ENCODE measurements at regions not wholly inside any gene's neighbourhood (a gene's known extent, or its start where the extent isn't known, plus 50 kb on each side); places are given as distances from the start of the nearest gene placed in this dataset.
"Not testable (repeated sequence)": the region's sequence is repeated elsewhere in the genome, so short reads cannot be mapped to it uniquely, and the experiment has no call there.

GRCh38 chr1:55519276-55519675 is 304.1 kb upstream of the USP24 start:
- Mint-ChIP-seq H3K27ac (ENCODE audit: unreplicated experiment) (no peak overlapping the region), H3K4me3 (ENCODE audit: unreplicated experiment) (no peak overlapping the region)
- DNase-seq (ENCODE audit: low spot score), result no peak

GRCh38 chr1:55517036-55517435 is 301.9 kb upstream of the USP24 start:
- Mint-ChIP-seq H3K4me1 (ENCODE audit: low read depth) (no peaks in the 10 kb centered on the region), H3K27me3 (ENCODE audit: low read depth) (peaks cover 3% of the 10 kb centered on the region), H3K27ac (ENCODE audit: unreplicated experiment) (no peak overlapping the region), H3K4me3 (ENCODE audit: unreplicated experiment) (no peak overlapping the region), H3K9me3 (ENCODE audit: low read depth) (no peaks in the 10 kb centered on the region), H3K36me3 (ENCODE audit: low read depth) (no peaks in the 10 kb centered on the region)
- no peak for DNase-seq (ENCODE audit: low spot score)
- TF ChIP-seq CTCF (IDR thresholded peaks at IDR 0.05), result no peak

More at GRCh38 chr1:55519276-55519675, 304.1 kb upstream of the USP24 start:
- Mint-ChIP-seq H3K4me1 (ENCODE audit: low read depth) (no peaks in the 10 kb centered on the region), H3K36me3 (ENCODE audit: low read depth) (no peaks in the 10 kb centered on the region), H3K27me3 (ENCODE audit: low read depth) (peaks cover 3% of the 10 kb centered on the region), H3K9me3 (ENCODE audit: low read depth) (no peaks in the 10 kb centered on the region)
- TF ChIP-seq CTCF (IDR thresholded peaks at IDR 0.05), result no peak

GRCh38 chr1:55514571-55514970 is 299.4 kb upstream of the USP24 start:
- H3K36me3 Mint-ChIP-seq (ENCODE audit: low read depth); H3K4me1 Mint-ChIP-seq (ENCODE audit: low read depth): not testable (repeated sequence)

GRCh38 chr1:55512466-55512865 is 297.3 kb upstream of the USP24 start:
- Mint-ChIP-seq H3K27ac (ENCODE audit: unreplicated experiment) (no peak overlapping the region), H3K4me1 (ENCODE audit: low read depth) (peaks cover 8% of the 10 kb centered on the region), H3K27me3 (ENCODE audit: low read depth) (no peaks in the 10 kb centered on the region), H3K4me3 (ENCODE audit: unreplicated experiment) (no peak overlapping the region), H3K36me3 (ENCODE audit: low read depth) (no peaks in the 10 kb centered on the region), H3K9me3 (ENCODE audit: low read depth) (no peaks in the 10 kb centered on the region)
- no peak for TF ChIP-seq CTCF (IDR thresholded peaks at IDR 0.05)
- no peak for DNase-seq (ENCODE audit: low spot score)

More at GRCh38 chr1:55514571-55514970, 299.4 kb upstream of the USP24 start:
- DNase-seq (ENCODE audit: low spot score); H3K9me3 Mint-ChIP-seq (ENCODE audit: low read depth); H3K27me3 Mint-ChIP-seq (ENCODE audit: low read depth); H3K27ac Mint-ChIP-seq (ENCODE audit: unreplicated experiment); H3K4me3 Mint-ChIP-seq (ENCODE audit: unreplicated experiment): not testable (repeated sequence)

GRCh38 chr1:55507578-55507931 is 292.4 kb upstream of the USP24 start:
- H3K27ac Mint-ChIP-seq (ENCODE audit: unreplicated experiment), result peak overlapping the region; percentile 94
- DNase-seq (ENCODE audit: low spot score), result no peak
- TF ChIP-seq CTCF (IDR thresholded peaks at IDR 0.05), result no peak
- no peaks in the 10 kb centered on the region for H3K9me3 Mint-ChIP-seq (ENCODE audit: low read depth)
- H3K4me1 Mint-ChIP-seq (ENCODE audit: low read depth), result peaks cover 44% of the 10 kb centered on the region
- H3K27me3 Mint-ChIP-seq (ENCODE audit: low read depth), result no peaks in the 10 kb centered on the region
- no peak overlapping the region for H3K4me3 Mint-ChIP-seq (ENCODE audit: unreplicated experiment)
- H3K36me3 Mint-ChIP-seq (ENCODE audit: low read depth), result no peaks in the 10 kb centered on the region

- Mint-ChIP-seq H3K36me3 (ENCODE audit: low read depth) (no peaks in the 10 kb centered on the region), H3K27ac (ENCODE audit: unreplicated experiment) (peak overlapping the region; percentile 94), H3K9me3 (ENCODE audit: low read depth) (no peaks in the 10 kb centered on the region), H3K27me3 (ENCODE audit: low read depth) (no peaks in the 10 kb centered on the region), H3K4me3 (ENCODE audit: unreplicated experiment) (peak overlapping the region; percentile 28), H3K4me1 (ENCODE audit: low read depth) (peaks cover 44% of the 10 kb centered on the region)
- DNase-seq (ENCODE audit: low spot score), result no peak
- peak; percentile 81 for TF ChIP-seq CTCF (IDR thresholded peaks at IDR 0.05)
Measured at GRCh38 chr1:55506740-55507577, 291.8 kb upstream of the USP24 start.

Data from chondrocyte (in vitro differentiated cells).